ENCODE measurements at regions not wholly inside any gene's neighbourhood (a gene's known extent, or its start where the extent isn't known, plus 50 kb on each side); places are given as distances from the start of the nearest gene placed in this dataset.
"Not testable (repeated sequence)": the region's sequence is repeated elsewhere in the genome, so short reads cannot be mapped to it uniquely, and the experiment has no call there.

DNA sequence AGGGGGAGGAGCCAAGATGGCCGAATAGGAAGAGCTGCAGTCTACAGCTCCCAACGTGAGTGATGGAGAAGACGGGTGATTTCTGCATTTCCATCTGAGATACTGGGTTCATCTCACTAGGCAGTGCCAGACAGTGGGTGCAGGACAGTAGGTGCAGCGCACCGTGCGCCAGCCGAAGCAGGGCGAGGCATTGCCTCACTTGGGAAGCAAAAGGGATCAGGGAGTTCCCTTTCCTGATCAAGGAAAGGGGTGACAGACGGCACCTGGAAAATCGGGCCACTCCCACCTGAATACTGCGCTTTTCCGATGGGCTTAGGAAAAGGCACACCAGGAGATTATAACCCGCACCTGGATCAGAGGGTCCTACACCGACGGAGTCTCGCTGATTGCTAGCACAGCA is 121.1 kb upstream of the SESTD1 start:
- not testable (repeated sequence) for TF ChIP-seq TARDBP (IDR thresholded peaks at IDR 0.05); POLR2A (conservative IDR thresholded peaks at IDR 0.05); XRCC5 (IDR thresholded peaks at IDR 0.05; ENCODE audit: low read depth, low read length)
- TF ChIP-seq, protein P1, sequence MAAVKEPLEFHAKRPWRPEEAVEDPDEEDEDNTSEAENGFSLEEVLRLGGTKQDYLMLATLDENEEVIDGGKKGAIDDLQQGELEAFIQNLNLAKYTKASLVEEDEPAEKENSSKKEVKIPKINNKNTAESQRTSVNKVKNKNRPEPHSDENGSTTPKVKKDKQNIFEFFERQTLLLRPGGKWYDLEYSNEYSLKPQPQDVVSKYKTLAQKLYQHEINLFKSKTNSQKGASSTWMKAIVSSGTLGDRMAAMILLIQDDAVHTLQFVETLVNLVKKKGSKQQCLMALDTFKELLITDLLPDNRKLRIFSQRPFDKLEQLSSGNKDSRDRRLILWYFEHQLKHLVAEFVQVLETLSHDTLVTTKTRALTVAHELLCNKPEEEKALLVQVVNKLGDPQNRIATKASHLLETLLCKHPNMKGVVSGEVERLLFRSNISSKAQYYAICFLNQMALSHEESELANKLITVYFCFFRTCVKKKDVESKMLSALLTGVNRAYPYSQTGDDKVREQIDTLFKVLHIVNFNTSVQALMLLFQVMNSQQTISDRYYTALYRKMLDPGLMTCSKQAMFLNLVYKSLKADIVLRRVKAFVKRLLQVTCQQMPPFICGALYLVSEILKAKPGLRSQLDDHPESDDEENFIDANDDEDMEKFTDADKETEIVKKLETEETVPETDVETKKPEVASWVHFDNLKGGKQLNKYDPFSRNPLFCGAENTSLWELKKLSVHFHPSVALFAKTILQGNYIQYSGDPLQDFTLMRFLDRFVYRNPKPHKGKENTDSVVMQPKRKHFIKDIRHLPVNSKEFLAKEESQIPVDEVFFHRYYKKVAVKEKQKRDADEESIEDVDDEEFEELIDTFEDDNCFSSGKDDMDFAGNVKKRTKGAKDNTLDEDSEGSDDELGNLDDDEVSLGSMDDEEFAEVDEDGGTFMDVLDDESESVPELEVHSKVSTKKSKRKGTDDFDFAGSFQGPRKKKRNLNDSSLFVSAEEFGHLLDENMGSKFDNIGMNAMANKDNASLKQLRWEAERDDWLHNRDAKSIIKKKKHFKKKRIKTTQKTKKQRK (IDR thresholded peaks at IDR 0.05; ENCODE audit: borderline replicate concordance, low read depth, low read length) = not testable (repeated sequence)
- TF ChIP-seq, protein P2, sequence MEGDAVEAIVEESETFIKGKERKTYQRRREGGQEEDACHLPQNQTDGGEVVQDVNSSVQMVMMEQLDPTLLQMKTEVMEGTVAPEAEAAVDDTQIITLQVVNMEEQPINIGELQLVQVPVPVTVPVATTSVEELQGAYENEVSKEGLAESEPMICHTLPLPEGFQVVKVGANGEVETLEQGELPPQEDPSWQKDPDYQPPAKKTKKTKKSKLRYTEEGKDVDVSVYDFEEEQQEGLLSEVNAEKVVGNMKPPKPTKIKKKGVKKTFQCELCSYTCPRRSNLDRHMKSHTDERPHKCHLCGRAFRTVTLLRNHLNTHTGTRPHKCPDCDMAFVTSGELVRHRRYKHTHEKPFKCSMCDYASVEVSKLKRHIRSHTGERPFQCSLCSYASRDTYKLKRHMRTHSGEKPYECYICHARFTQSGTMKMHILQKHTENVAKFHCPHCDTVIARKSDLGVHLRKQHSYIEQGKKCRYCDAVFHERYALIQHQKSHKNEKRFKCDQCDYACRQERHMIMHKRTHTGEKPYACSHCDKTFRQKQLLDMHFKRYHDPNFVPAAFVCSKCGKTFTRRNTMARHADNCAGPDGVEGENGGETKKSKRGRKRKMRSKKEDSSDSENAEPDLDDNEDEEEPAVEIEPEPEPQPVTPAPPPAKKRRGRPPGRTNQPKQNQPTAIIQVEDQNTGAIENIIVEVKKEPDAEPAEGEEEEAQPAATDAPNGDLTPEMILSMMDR (IDR thresholded peaks at IDR 0.05 in 2 of 3, conservative IDR thresholded peaks at IDR 0.05 in 1 of 3; ENCODE audit: insufficient read depth in 2 of 3, low read depth in 1 of 3, low read length in 3 of 3) = not testable (repeated sequence)

Measured in K562 (cell line).